HL-60 (cell line): ENCODE measurements at regions not wholly inside any gene's neighbourhood (a gene's known extent, or its start where the extent isn't known, plus 50 kb on each side); places are given as distances from the start of the nearest gene placed in this dataset.
A peak's percentile ranks its signal among the peaks of the same experiment; 100 is the strongest.

Experiments
- CTCF ChIP-seq: IDR thresholded peaks from one replicate; pipeline ENCODE4 v1.5.1; 2011; ENCODE audit warnings: low read length, control low read depth, inconsistent platforms; ENCODE audit not compliant: insufficient read depth
- GABPA ChIP-seq: IDR thresholded peaks from 2 replicates; pipeline ENCODE4 v1.6.1; 2012; ENCODE audit warnings: low read depth
- POLR2AphosphoS5 ChIP-seq: IDR thresholded peaks from 2 replicates; pipeline ENCODE4 v1.6.1; 2012; ENCODE audit warnings: low read depth

- TF ChIP-seq CTCF (no peak), POLR2AphosphoS5 (0 out of 2 replicates have a peak, but pooled peaks have one; percentile 22), GABPA (no peak)
Observed at GRCh38 chr3:72043204-72044133, 258.5 kb upstream of the PROK2 start.
